Type B pancreatic cell (in vitro differentiated cells): ENCODE measurements at regions not wholly inside any gene's neighbourhood (a gene's known extent, or its start where the extent isn't known, plus 50 kb on each side); places are given as distances from the start of the nearest gene placed in this dataset.

ENCODE experiments used
- DNase-seq: peaks from one replicate; pipeline ENCODE4 v3.0.0; 2021; ENCODE audit warnings: mixed read lengths; ENCODE audit not compliant: unreplicated experiment; ENCODE audit errors: extremely low spot score
- H3K27ac Mint-ChIP-seq: 2 replicates; pipeline ENCODE4 v1.8.0; 2021; ENCODE audit warnings: mild to moderate bottlenecking, mixed read lengths
- H3K27me3 Mint-ChIP-seq: 2 replicates; pipeline ENCODE4 v1.8.0; 2021; ENCODE audit warnings: mixed read lengths
- H3K36me3 Mint-ChIP-seq: 2 replicates; pipeline ENCODE4 v1.8.0; 2021; ENCODE audit warnings: mixed read lengths
- H3K4me1 Mint-ChIP-seq: one replicate; pipeline ENCODE4 v1.8.0; 2021; ENCODE audit warnings: mixed read lengths; ENCODE audit not compliant: unreplicated experiment
- H3K4me3 Mint-ChIP-seq: 2 replicates; pipeline ENCODE4 v1.8.0; 2021; ENCODE audit warnings: mild to moderate bottlenecking, mixed read lengths
- H3K9me3 Mint-ChIP-seq: 2 replicates; pipeline ENCODE4 v1.8.0; 2021; ENCODE audit warnings: mixed read lengths
- CTCF ChIP-seq: fragments of 200-600 bp; sonication (generic); conservative IDR thresholded peaks from 2 replicates; pipeline ENCODE4 v1.5.0; 2021; ENCODE audit warnings: antibody characterized with exemption, mild to moderate bottlenecking

DNA sequence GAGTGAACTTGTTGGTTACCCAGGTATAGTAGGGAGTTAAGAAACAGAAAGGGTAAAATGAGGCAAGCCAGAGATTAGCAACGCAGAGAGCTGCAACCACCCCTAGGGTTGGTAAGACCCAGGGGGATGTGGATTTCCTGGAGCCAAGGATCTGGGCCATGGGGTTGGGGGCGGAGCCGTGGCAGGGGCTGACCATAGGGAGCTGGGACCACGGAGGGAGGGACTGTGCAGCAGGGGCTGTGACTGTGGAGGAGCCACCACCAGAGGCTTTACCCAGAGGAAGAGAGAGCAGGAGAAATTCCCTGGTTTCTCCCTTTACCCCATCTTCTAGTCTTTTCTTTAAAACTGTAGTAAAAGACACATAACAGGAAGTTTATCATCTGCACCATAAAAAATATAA is 58.6 kb upstream of the BAIAP2L1 start:
- H3K4me1 Mint-ChIP-seq: no peaks in the 10 kb centered on the region
- no peaks in the 10 kb centered on the region for H3K36me3 Mint-ChIP-seq
- peaks cover 4% of the 10 kb centered on the region for H3K27me3 Mint-ChIP-seq
- no peak for TF ChIP-seq CTCF
- no peaks in the 10 kb centered on the region for H3K9me3 Mint-ChIP-seq
- H3K27ac Mint-ChIP-seq: no peak overlapping the region
- no peak overlapping the region for H3K4me3 Mint-ChIP-seq
- DNase-seq: no peak

DNA sequence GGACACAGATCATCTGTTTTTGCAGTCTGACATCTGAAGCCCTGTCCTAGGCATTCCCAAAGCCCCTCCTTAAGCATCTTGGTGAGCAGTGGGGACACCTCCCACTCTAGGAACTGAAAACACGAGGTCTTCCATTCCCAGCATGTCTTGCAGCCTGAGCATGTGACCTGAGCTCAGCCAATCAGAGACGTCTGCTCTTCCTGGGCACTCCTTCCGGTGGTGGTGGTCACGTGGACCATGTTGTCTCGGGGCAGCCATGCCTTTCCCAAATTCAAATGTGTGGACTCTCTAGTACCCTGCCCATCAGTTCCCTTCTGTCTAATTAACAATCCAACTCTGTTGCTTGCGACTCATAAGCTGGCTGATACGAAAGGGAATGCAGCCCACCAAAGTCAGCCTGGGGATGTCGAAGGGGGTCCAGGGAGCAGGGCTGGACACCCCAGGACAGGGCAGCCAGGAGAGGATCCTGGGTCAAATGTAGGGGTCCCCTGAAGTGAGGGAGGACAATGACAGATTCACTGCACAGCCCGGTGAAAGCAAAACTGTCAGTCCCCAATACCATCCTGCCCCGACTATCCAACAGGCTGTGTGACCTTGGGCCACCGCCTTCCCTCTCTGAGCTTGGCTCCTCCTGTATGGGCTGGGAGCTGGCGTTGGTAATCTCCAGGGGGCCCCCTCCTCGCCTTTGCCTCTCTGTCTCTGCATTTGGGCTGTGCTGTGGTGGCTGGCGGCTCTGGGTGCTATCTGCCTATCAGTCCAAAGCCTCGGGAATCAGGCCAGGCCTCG is 57.4 kb upstream of the BAIAP2L1 start:
- no peaks in the 10 kb centered on the region for H3K4me1 Mint-ChIP-seq
- H3K4me3 Mint-ChIP-seq: no peak overlapping the region
- peaks cover 4% of the 10 kb centered on the region for H3K27me3 Mint-ChIP-seq
- no peak overlapping the region for H3K27ac Mint-ChIP-seq
- peaks cover under 1% of the 10 kb centered on the region for H3K9me3 Mint-ChIP-seq
- no peak for DNase-seq
- TF ChIP-seq CTCF: no peak
- no peaks in the 10 kb centered on the region for H3K36me3 Mint-ChIP-seq

DNA sequence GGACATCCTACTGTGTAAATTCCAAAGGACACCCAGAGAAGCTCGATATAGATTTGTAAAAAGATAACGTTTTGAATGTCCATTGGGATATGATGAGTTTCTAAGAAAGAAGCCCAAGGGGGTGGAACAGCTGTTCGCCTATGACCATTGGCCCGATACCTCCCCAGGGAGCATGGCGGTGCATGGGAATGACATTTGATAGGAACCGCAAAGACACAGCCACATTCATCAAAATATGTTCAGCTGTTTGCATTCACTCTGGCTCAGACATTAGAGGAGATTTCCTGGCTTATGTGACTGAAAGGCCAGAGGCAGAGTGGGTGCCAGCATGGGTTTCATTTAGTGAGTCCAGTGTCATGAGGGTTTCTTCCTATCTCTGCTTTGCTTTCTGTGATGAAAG is 56.0 kb upstream of the BAIAP2L1 start:
- no peak overlapping the region for H3K27ac Mint-ChIP-seq
- no peaks in the 10 kb centered on the region for H3K36me3 Mint-ChIP-seq
- H3K4me1 Mint-ChIP-seq: no peaks in the 10 kb centered on the region
- H3K4me3 Mint-ChIP-seq: no peak overlapping the region
- no peak for DNase-seq
- H3K27me3 Mint-ChIP-seq: no peaks in the 10 kb centered on the region
- TF ChIP-seq CTCF: no peak
- peaks cover 8% of the 10 kb centered on the region for H3K9me3 Mint-ChIP-seq

GRCh38 chr7:98452791-98453190 is 51.9 kb upstream of the BAIAP2L1 start:
- DNase-seq: no peak
- Mint-ChIP-seq H3K27me3 (no peaks in the 10 kb centered on the region), H3K36me3 (no peaks in the 10 kb centered on the region), H3K4me3 (no peak overlapping the region), H3K9me3 (peaks cover 8% of the 10 kb centered on the region), H3K4me1 (no peaks in the 10 kb centered on the region), H3K27ac (no peak overlapping the region)
- no peak for TF ChIP-seq CTCF
